ENCODE measurements at regions not wholly inside any gene's neighbourhood (a gene's known extent, or its start where the extent isn't known, plus 50 kb on each side); places are given as distances from the start of the nearest gene placed in this dataset.

- TF ChIP-seq CTCF (IDR thresholded peaks at IDR 0.05) (no peak), POLR2A (IDR thresholded peaks at IDR 0.05) (no peak), EP300 (IDR thresholded peaks at IDR 0.05) (no peak), POLR2AphosphoS5 (IDR thresholded peaks at IDR 0.05) (no peak)
Observed at GRCh38 chr10:117427356-117427755, 52.1 kb upstream of the PDZD8 start.
